HG03066 (cell line): ENCODE measurements at regions not wholly inside any gene's neighbourhood (a gene's known extent, or its start where the extent isn't known, plus 50 kb on each side); places are given as distances from the start of the nearest gene placed in this dataset.

Experiments
- ATAC-seq: cut with Tn5 transposase; IDR thresholded peaks from one replicate; pipeline ENCODE4 v1.9.1; 2021; ENCODE audit warnings: low read depth; ENCODE audit not compliant: unreplicated experiment

GRCh38 chr10:75347186-75347585 lies 54.4 kb downstream of the ZNF503 start:
- ATAC-seq, result no peak

- no peak for ATAC-seq
Observed at GRCh38 chr10:75345738-75346137, 55.8 kb downstream of the ZNF503 start.

GRCh38 chr10:75344170-75344569 lies 57.4 kb downstream of the ZNF503 start:
- ATAC-seq, result no peak

DNA sequence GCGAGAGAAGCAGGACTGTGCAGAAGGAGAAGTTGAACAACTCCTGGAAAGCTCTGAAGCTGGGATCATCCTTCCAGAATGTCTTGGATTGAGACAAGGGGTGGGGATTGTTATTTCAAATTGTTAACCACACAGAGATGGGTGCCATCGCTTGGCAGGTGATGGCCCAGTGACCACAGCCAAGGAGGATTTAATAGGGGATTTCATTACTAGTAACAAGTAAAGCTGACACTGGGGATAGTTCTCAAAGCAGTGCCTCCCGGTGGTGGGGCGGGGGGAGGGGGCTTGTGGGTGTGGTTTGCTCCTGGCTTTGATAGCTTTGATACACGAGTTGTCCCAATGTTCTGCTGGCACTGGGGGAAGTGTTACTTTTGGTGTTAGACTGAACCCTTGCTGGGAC lies 59.2 kb downstream of the ZNF503 start:
- ATAC-seq, result no peak

DNA sequence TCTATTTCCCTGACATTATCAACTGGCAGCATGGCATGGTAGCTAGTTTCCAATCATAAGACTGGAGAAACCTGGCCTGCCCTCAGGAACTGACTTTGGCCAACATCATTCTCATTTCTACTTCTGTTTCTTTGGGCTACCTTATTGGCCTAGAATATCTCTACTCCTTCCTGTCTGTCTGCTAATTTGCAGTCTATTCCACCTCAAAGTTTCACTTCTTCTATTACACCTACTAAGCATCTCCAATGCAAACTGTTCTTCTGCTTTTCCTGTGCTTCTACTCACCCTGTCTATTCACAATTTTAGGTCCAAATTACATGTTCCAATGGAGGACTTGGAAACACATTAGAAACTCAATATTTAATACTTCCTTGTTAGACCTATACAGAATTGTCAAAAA lies 65.6 kb downstream of the ZNF503 start:
- peak; percentile 86 for ATAC-seq

DNA sequence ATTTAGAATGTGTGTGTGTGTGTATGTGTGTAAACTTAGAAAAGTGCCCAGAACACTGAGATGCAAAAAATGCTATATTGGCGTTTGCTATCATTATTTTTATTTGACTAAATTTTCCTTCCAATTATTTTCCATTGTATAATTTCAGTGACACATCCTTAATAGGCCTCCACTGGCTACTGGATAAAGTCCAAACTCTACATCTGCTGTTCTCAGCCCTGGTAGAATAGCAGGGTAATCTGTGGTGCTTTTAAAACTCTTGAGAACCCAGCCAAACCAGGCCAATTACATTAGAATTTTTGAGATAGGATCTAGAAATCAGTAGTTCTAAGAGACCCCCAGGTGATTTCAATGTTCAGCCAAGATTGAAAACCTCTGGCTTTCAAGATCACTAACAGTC lies 66.4 kb downstream of the ZNF503 start:
- no peak for ATAC-seq

GRCh38 chr10:75334720-75335119 lies 66.8 kb downstream of the ZNF503 start:
- ATAC-seq, result no peak

DNA sequence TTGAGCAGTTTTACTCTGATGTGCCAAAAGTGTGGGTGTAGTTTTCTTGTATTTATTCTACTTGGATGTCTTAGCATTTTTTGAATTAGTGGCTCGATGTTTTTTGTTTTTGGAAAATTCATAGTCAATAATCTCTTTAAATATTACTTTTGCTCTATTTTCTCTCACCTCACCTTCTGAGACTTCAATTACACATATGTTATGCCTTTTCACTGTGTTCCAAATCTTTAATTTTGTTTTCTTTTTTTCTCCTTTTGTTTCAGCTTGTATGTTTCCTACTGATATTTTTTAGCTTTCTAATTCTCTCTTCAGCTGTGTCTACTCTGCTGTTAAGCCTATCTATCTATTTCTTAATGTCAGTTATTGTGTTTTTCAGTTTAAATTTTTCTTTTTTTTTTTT lies 69.5 kb downstream of the ZNF503 start:
- ATAC-seq, result no peak

DNA sequence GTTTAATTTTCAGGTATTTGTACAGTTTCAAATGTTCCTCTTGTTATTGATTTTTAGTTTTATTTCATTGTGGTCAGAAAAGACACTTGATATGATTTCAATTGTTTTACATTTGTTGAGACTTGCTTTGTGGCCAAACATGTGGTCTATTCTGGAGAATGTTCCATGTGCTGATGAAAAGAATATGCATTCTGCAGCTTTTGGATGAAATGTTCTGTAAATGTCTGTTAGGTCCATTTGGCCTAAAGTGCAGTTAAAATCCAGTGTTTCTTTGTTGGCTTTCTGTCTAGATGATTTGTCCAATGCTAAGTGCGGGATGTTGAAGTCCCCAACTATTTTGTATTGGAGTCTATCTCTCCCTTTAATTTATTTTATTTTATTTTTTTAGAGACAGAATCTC lies 70.5 kb downstream of the ZNF503 start:
- ATAC-seq, result no peak

- ATAC-seq, result no peak
Observed at GRCh38 chr10:75329190-75329745, 72.3 kb downstream of the ZNF503 start.

DNA sequence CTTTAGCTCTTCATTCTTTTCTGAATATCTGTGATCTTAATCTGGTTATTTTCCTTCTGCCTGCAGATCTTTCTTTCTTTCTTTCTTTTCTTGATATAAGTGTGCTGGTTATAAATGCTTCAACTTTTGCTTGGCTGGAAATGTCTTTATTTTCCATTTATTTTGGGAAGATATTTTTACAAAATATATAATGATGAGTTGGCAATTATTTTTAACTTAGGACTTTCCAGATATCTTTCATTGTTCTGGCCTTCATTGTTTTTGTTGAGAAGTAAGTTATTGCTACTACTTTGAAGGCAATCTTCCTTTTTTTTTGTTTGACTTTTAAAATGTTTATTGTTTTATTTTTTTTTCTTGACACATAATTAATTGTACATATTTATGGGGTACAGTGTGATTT lies 75.3 kb downstream of the ZNF503 start:
- ATAC-seq, result no peak

GRCh38 chr10:75319274-75319673 lies 82.3 kb downstream of the ZNF503 start:
- no peak for ATAC-seq

DNA sequence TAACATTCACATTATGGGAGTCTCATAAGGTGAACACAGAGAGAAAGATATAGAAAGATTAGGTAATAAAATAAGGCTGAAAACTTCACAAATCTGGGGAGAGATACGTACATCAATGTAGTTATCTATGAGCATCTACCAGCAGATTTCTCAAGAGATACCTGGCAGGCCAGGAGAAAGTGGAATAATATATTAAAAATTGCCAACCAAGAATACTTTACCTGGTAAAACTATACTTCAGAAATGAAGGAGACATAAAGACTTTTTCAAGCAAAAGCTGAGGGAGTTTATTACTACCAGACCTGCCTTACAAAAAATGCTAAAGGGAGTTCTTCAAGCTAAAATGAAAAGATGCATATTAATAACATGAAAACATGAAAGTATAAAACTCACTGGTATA lies 78.8 kb upstream of the COMTD1 start:
- no peak for ATAC-seq

GRCh38 chr10:75312440-75312839 lies 76.7 kb upstream of the COMTD1 start:
- ATAC-seq, result no peak

GRCh38 chr10:75305675-75306074 lies 69.9 kb upstream of the COMTD1 start:
- no peak for ATAC-seq

DNA sequence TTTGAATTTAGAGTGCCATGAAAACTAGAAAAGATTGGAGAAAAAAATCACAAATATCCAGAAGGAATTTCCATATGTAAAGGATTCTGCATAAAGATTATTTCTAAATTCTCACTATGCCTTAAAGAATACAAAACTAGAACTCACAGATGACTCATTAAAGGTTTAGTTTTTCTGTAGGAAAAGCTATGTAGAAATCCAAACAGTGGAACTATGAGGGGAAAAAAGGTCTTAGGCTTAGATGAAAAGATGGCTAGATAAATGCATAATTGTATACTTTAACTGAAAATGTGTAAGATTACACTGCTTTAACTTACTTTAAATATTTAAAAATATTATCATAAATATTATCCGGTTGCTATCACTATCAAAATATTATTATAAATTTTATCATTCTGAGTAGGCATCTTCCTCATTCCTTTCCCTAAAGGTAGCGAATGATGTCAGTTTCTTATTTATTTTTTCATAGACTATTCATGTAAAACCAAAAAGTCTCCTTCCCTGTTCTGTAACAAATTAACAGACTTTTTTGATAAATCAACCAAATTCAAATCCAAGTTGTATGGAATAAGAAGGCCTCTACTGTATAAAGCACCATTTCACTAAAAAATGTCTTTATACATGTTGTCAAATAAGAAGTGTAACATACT lies 69.1 kb upstream of the COMTD1 start:
- no peak for ATAC-seq

GRCh38 chr10:75304313-75304712 lies 68.6 kb upstream of the COMTD1 start:
- no peak for ATAC-seq

- ATAC-seq, result no peak
Observed at GRCh38 chr10:75303045-75303777, 67.5 kb upstream of the COMTD1 start.

- ATAC-seq, result no peak
Observed at GRCh38 chr10:75302029-75302428, 66.3 kb upstream of the COMTD1 start.

- no peak for ATAC-seq
Observed at GRCh38 chr10:75297021-75297599, 61.4 kb upstream of the COMTD1 start.

- ATAC-seq, result no peak
Observed at GRCh38 chr10:75295868-75296441, 60.2 kb upstream of the COMTD1 start.
